HG02610 (cell line): ENCODE measurements at regions not wholly inside any gene's neighbourhood (a gene's known extent, or its start where the extent isn't known, plus 50 kb on each side); places are given as distances from the start of the nearest gene placed in this dataset.

Experiments used
- ATAC-seq: cut with Tn5 transposase; IDR thresholded peaks from one replicate; pipeline ENCODE4 v1.9.1; 2021; ENCODE audit warnings: mild to moderate bottlenecking, moderate library complexity; ENCODE audit not compliant: unreplicated experiment

- ATAC-seq, result no peak
Measured at GRCh38 chr18:43213816-43214215, 63.5 kb downstream of the SYT4 start.

- no peak for ATAC-seq
Measured at GRCh38 chr18:43211059-43211458, 66.2 kb downstream of the SYT4 start.

GRCh38 chr18:43195421-43195820 lies 79.9 kb upstream of the RIT2 start:
- ATAC-seq, result no peak

- ATAC-seq, result no peak
Measured at GRCh38 chr18:43193336-43193735, 77.9 kb upstream of the RIT2 start.

GRCh38 chr18:43192408-43192807 lies 76.9 kb upstream of the RIT2 start:
- peak; percentile 91 for ATAC-seq

- no peak for ATAC-seq
Measured at GRCh38 chr18:43181711-43182110, 66.2 kb upstream of the RIT2 start.

- no peak for ATAC-seq
Measured at GRCh38 chr18:43180814-43181213, 65.3 kb upstream of the RIT2 start.

GRCh38 chr18:43175257-43175656 lies 59.8 kb upstream of the RIT2 start:
- ATAC-seq, result no peak

- ATAC-seq, result no peak
Measured at GRCh38 chr18:43170586-43170985, 55.1 kb upstream of the RIT2 start.
